Activated naive CD4-positive, alpha-beta T cell treated with anti-CD3 and anti-CD28 coated beads, Interleukin-2, amount 50 U/mL, for 24 hours (primary cell): ENCODE measurements at regions not wholly inside any gene's neighbourhood (a gene's known extent, or its start where the extent isn't known, plus 50 kb on each side); places are given as distances from the start of the nearest gene placed in this dataset.

ENCODE experiments used
- H3K27ac Mint-ChIP-seq: one replicate; pipeline ENCODE4 v1.8.0; 2021; ENCODE audit warnings: mild to moderate bottlenecking, mixed read lengths
- H3K27me3 Mint-ChIP-seq: one replicate; pipeline ENCODE4 v1.8.0; 2021; ENCODE audit warnings: mixed read lengths
- H3K36me3 Mint-ChIP-seq: one replicate; pipeline ENCODE4 v1.8.0; 2021; ENCODE audit warnings: mixed read lengths
- H3K4me1 Mint-ChIP-seq: one replicate; pipeline ENCODE4 v1.8.0; 2021; ENCODE audit warnings: mixed read lengths
- H3K4me3 Mint-ChIP-seq: one replicate; pipeline ENCODE4 v1.8.0; 2021; ENCODE audit warnings: mild to moderate bottlenecking, mixed read lengths
- H3K9me3 Mint-ChIP-seq: one replicate; pipeline ENCODE4 v1.8.0; 2021; ENCODE audit warnings: mixed read lengths

DNA sequence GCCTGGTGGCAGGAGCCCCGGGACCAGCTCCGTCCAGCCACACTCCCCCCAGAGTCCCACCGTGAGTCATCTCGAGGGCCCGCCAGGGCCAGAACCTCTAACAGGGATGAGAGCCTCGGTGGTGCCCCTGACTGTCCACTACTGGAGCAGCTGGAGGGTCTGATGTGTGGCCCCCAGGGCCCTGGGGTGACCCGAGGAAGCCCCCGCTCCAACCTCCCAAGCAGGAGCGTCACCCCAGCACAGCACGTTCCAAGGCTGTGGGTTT is 135.9 kb upstream of the NKX1-1 start:
- no peaks in the 10 kb centered on the region for H3K27me3 Mint-ChIP-seq
- no peaks in the 10 kb centered on the region for H3K36me3 Mint-ChIP-seq
- peaks cover 15% of the 10 kb centered on the region for H3K4me1 Mint-ChIP-seq
- no peaks in the 10 kb centered on the region for H3K9me3 Mint-ChIP-seq
- no peak overlapping the region for H3K4me3 Mint-ChIP-seq
- H3K27ac Mint-ChIP-seq = no peak overlapping the region

DNA sequence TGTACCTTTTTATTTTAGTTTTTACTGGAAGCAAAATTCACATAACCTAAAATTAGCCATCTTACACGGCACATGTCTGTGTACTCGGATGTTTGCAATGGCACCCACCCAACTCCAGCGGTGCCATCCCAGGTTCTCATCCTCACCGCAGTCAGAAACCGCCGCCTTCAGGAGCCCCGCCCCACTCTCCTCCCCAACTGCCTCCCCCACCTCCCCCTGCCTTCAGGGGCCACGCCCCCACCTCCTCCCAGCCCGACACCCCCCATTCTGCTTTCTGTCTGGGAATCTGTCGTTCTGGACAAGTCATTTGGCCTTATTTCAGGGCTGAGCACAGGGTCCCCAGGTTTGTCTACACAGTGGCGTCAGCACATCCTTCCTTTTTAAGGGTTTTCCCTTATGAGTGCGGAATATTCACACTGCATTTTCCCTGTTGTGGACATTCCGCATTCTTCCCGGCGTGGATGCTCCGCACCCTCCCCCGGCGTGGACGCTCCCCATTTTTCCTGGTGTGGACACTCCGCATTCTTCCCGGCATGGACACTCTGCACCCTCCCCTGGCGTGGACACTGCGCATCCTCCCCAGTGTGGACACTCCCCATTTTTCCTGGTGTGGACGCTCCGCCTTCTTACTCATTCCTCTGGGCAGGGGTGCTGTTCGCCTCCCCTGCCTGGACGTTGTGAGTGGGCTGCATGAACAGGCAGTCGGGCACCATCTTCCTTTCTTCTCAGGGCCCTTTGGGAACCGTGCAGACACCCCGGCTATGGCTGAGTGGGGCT is 135.4 kb upstream of the NKX1-1 start:
- H3K36me3 Mint-ChIP-seq = no peaks in the 10 kb centered on the region
- no peak overlapping the region for H3K27ac Mint-ChIP-seq
- H3K9me3 Mint-ChIP-seq = no peaks in the 10 kb centered on the region
- H3K27me3 Mint-ChIP-seq = no peaks in the 10 kb centered on the region
- H3K4me1 Mint-ChIP-seq = peaks cover 14% of the 10 kb centered on the region
- H3K4me3 Mint-ChIP-seq = no peak overlapping the region

DNA sequence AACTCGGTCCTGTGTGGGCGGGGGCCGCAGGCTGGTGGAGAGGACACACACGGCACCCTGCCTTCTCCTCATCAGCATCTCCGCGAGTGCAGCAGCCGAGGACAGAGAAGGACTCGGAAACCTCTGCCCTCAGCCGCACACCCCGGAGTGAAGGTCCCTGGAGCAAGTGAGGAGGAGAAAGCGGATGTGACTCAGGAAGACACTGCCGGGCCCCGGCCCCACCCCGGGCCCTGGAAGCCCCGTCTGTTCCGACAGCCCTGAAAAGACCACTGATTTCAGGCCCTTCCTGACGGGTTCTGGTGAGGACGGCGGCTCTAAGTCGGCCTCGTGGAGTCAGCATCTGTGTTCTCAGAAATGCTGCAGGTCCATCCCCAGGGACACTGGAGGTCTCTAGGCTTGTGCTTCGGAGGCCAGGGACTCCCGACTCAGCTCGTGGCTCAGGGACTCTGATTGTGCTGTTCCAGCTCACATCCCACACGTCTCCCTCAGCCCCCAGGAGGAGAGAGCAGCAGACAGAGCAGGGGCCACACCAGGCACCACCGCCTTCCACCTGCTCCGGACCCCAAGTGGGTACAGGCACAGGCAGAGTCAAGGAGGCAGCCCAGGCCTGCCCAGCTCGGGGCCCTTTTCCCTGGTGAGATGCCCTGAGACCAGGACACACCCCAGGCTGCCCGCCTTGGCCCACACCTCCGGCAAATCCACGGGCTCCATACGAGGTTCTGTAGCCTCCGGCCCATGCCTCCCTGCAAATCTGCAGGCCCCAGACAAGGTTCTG is 134.5 kb upstream of the NKX1-1 start:
- H3K36me3 Mint-ChIP-seq = no peaks in the 10 kb centered on the region

DNA sequence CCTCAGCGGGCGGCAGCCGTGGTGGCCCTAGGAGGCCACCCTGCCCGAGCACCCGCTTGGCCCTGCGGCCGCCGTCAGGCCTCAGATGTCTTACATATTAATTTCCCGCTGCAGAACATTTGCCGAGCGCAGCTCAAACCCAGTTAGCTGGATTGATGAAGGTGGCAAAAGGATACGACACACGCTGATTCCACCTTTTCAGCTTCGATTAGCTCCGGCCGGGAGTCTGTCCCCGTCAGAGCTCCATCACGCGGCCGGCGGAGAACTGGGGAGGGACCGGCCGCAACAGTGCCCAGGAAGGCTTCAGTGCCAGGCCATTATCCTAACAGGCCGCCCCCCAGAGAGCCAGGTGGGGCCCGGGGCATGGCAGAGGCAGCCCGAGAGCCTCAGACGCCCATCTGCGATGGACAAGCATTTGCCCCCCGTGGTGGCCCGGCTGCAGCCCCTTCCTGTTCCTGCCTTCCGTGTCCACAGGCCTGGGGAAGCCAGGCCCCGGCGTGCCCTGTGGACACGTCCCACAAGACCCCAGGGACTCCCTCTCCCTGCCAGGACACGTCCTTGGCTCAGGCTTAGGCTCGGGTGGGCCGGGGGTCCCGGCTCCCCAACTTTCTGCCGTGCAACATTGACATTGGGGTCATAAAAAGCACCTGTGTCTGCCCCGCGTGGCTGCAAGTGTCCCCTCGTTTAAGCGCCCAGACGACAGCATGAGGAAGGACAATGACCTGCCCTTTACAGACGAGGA is 133.8 kb upstream of the NKX1-1 start:
- H3K4me1 Mint-ChIP-seq = peaks cover 13% of the 10 kb centered on the region
- no peaks in the 10 kb centered on the region for H3K36me3 Mint-ChIP-seq
- H3K27me3 Mint-ChIP-seq = no peaks in the 10 kb centered on the region
- H3K9me3 Mint-ChIP-seq = no peaks in the 10 kb centered on the region
- no peak overlapping the region for H3K4me3 Mint-ChIP-seq
- H3K27ac Mint-ChIP-seq = no peak overlapping the region

More for the DNA sequence above, 134.5 kb upstream of the NKX1-1 start:
- no peak overlapping the region for H3K4me3 Mint-ChIP-seq
- peaks cover 14% of the 10 kb centered on the region for H3K4me1 Mint-ChIP-seq
- H3K9me3 Mint-ChIP-seq = no peaks in the 10 kb centered on the region
- H3K27me3 Mint-ChIP-seq = no peaks in the 10 kb centered on the region
- H3K27ac Mint-ChIP-seq = no peak overlapping the region

DNA sequence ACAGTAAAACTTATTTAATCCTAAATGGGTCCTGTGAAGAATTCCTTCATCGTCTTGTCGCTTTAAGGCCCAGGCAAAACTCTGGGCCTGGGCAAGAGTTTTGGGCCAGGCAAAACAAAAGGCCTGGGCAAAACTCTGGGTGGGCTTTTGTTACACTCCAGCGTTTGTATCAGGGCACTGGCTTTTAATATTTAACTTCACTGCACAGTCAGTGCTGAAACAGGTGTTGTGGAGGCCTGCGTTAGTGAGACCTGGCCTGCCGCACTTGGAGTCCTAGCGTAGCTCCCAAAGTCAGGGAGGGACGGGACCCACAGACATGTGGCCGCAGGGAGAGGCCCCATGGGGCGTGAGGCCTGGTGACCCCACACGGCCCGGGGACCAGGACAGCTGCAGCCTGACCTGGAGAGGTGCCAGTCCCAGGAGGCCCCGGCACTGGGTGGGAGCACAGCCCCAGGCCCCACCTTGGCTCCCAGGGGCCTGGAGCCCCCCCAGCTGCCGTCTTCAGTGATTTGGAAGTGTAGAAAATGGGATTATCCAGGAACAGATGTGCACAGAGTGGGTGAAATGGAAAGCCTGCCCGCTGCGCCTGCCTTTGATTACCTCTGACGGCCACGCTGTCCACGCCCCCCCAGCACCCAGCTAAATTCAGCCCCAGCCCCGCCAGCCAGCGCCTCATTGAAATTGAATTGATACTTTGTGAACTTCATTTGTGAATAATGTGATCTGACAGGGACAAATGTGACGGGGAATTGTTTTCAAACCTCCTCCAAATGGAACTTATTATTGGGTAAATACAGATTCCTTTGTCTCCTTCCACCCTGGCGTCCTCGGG is 132.9 kb upstream of the NKX1-1 start:
- no peak overlapping the region for H3K27ac Mint-ChIP-seq
- H3K36me3 Mint-ChIP-seq = no peaks in the 10 kb centered on the region
- H3K9me3 Mint-ChIP-seq = no peaks in the 10 kb centered on the region

DNA sequence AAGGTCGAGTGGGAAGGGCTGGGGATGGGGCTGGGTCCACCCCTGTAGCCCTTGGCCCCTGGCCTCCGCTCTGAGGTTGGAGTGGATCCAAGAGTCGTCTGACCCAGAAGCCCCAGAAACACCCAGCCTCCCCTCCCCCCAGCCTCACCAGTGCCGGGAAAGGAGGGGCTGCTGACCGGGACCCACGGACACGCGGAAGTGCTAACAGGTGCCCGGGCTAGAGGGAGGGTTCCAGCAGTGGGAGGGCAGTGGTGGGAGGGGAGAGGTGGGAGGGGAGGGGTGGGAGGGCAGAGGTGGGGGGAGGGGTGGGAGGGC is 131.8 kb upstream of the NKX1-1 start:
- Mint-ChIP-seq H3K4me1 (no peaks in the 10 kb centered on the region), H3K27ac (no peak overlapping the region), H3K36me3 (no peaks in the 10 kb centered on the region), H3K9me3 (no peaks in the 10 kb centered on the region), H3K27me3 (no peaks in the 10 kb centered on the region), H3K4me3 (no peak overlapping the region)

More for the DNA sequence above, 132.9 kb upstream of the NKX1-1 start:
- Mint-ChIP-seq H3K4me1 (peaks cover 4% of the 10 kb centered on the region), H3K4me3 (no peak overlapping the region), H3K27me3 (no peaks in the 10 kb centered on the region)

DNA sequence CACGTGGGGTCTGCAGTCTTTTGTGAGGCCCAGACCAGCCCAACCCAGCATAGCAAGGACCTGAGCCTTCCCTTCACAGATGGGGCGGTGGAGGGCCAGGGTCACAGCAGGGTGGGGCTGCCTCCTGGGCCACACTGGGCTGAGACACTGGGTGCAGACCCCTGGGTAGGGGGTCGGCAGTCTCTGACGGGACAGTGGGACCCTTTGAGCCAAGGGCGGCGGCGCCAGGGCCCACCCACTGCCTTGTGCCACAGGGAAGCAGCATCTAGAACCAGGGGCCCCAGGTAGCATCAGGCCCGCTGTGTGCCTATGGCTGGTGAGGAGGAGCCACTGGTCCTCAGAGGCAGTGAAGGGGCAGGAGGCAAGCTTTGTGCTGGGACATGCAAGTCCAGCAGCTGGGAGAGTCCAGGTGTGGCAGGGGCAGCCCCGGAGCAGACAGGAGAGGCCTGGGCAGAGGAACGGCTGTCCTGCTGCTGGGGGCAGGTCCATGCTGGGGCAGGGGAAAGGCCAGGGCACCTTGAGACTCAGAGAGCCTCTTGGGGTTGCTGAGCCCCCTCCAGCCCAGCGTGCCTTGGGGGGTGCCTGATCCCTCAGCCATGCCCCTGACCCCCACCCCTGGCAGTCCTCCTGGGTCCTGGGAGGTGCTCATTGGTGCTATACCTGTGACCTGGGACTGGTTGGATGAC is 131.3 kb upstream of the NKX1-1 start:
- Mint-ChIP-seq H3K36me3 (no peaks in the 10 kb centered on the region), H3K27me3 (no peaks in the 10 kb centered on the region), H3K4me3 (no peak overlapping the region), H3K4me1 (no peaks in the 10 kb centered on the region), H3K27ac (no peak overlapping the region), H3K9me3 (no peaks in the 10 kb centered on the region)

DNA sequence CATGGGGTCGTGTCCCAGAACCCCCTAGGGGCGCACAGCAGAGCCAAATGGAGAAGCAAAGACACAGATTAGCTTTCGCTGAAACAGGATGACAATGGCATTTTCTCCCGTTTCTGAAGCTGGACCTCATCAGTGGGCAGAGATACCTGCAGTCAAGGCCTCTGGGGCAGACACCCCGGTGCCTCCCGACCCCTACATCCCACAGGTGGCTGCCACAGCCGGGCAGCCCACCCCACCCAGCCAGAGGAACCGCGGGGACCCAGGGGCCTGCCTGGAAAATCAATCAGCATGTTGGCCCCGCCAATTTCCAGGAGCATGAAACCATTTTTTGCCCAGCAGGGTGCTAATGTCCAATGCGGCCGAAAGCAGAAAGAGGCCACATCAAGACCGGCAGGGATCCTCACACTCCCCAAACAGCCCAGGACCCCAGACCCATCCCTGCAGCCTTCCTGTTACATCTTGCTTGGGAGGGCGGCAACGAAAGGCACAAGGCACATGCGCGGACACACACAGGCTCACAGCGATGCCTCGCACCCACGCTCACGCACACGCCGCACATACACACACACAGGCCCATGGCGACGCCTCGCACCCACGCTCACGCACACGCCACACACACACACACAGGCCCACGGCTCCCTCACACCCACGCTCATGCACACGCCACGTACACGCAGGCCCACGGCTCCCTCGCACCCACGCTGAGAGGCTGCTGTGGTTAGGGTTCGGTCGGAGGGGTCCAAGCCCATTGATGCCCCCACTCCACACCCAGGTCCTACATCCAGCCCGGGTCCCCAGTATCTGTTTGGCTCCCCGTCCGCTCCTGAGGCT is 130.6 kb upstream of the NKX1-1 start:
- Mint-ChIP-seq H3K27me3 (no peaks in the 10 kb centered on the region), H3K36me3 (no peaks in the 10 kb centered on the region), H3K4me1 (no peaks in the 10 kb centered on the region), H3K9me3 (no peaks in the 10 kb centered on the region), H3K27ac (no peak overlapping the region), H3K4me3 (no peak overlapping the region)

DNA sequence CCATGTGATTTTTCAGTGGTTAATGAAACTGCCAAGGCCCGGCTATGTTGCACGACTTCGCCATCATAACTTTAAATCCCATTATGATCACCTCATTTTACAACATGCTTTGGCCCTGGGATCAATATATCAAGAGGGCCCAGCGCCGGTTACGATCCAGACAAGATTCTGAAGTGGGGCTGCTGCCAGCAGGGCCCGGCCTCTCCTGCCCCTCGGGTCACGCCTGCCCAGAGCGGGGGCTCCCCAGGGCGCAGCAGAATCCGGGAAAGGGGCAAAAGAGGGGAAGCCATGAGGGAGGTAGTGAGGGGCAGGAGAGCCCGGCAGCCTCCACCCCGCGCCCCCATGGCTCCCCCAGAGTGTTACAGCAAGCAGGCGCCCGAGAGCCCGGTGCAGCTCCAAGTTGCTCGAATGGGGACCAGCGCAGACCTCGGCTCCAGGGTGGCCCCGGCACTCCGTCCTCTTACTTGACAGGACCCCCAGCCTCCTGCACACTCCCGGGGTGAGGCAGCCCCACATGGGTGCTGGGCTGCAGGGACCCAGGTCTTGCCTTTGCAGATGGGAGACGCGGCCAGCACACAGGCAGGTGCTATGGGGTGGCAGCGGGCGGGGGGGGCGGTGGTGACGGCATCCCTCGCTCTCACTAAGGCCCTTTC is 129.8 kb upstream of the NKX1-1 start:
- Mint-ChIP-seq H3K27me3 (peaks cover 2% of the 10 kb centered on the region), H3K27ac (no peak overlapping the region), H3K4me3 (no peak overlapping the region), H3K4me1 (no peaks in the 10 kb centered on the region), H3K36me3 (no peaks in the 10 kb centered on the region), H3K9me3 (no peaks in the 10 kb centered on the region)

DNA sequence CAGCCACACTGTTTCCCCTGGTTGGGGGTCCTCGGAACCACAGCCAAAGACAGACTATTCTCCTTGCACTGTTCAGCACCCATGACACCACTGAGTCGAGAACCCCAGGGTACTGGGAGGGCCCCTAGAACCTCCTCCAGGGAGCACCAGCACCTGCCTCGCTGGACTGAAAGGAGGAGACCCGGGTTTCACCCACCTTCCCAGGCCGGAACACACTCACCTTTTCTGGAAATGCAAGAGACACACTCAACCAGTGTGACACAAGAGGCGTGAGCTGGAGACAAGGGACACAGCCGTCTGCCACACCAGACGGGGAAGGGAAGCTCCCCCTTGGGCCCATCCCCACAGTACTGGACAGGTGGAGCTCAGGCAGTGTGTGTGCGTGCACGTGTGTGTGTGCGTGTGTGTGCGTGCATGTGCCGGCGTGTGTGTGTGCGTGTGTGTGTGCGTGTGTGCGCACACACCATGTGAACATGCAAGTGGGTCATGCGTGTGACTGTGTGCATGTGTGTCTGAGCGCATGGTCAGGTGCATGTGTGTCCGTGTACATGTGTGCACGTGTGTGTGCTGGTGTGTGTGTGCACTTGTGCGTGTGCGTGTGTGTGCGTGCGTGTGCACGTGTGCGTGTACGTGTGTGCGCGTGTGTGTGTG is 128.8 kb upstream of the NKX1-1 start:
- Mint-ChIP-seq H3K27ac (no peak overlapping the region), H3K27me3 (peaks cover 2% of the 10 kb centered on the region), H3K9me3 (no peaks in the 10 kb centered on the region), H3K36me3 (no peaks in the 10 kb centered on the region), H3K4me3 (no peak overlapping the region), H3K4me1 (no peaks in the 10 kb centered on the region)

DNA sequence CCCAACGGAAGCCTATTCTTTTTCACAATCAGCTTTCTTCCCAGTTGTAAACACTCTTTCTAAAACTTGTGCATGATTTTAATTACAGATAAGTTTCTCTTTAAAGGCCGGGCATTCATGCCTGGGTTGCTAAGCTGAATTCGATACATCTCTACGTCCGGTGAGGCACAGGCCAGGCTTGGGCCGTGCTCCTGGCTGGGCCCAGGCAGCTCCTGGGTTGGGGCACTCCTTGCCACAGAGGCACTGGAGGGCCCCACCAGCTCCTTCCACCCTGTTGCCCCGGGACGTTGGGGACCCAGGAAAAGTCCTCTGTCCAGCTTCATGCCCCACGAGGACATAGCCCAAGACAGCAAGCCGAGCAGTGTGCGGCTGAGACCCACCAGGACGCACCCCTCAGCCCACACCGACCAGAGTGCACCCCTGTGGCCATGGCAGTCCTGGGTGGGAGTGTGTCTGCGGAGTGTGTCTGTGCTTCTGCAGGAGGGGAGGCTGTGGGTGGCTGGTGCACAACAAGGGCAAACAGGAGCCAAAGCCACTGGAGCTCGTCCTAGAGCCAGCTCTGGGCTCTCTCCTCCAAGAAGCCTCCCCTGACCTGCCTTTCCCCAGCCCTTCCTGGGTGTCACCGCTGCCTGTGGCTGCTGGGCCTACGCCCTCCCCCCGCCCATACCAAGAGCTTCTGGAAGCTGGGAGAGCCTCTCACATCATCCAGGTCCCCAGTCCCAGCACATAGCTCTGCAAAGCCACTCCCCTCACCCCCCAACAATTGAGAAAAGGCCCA is 128.0 kb upstream of the NKX1-1 start:
- Mint-ChIP-seq H3K4me3 (no peak overlapping the region), H3K36me3 (no peaks in the 10 kb centered on the region), H3K4me1 (no peaks in the 10 kb centered on the region), H3K9me3 (no peaks in the 10 kb centered on the region), H3K27me3 (peaks cover 2% of the 10 kb centered on the region), H3K27ac (no peak overlapping the region)

DNA sequence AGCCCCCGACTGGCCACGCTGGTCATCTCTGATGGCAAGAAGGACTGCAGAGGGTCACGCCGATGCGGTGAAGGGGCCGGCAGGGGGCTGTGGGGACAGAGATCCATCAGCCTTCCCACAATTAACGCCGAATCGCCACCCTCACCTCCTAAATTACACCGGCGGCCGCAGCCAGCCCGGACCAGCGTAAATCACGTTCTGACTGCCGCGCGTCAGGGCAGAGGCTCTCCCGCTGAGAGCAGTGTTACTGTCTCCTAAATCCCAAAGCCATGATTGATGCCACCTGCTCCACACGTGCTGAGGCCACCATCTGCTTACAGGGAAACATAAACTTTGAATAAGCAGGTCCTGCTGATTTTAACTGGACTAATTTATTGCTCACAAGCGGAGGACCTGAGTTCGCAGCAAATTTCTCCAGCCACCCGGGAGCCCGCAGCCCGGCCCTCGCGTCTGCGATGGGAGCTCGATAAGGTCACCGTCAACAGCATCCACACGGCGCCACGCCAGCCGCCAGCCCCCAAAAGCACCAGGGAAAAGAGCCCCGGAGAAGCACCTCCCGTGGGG is 127.3 kb upstream of the NKX1-1 start:
- no peaks in the 10 kb centered on the region for H3K36me3 Mint-ChIP-seq
- peaks cover 7% of the 10 kb centered on the region for H3K27me3 Mint-ChIP-seq
- H3K4me1 Mint-ChIP-seq = no peaks in the 10 kb centered on the region
- no peaks in the 10 kb centered on the region for H3K9me3 Mint-ChIP-seq
- H3K4me3 Mint-ChIP-seq = no peak overlapping the region
- H3K27ac Mint-ChIP-seq = no peak overlapping the region
